Adrenal gland (tissue), 5 donors: ENCODE measurements at regions not wholly inside any gene's neighbourhood (a gene's known extent, or its start where the extent isn't known, plus 50 kb on each side); places are given as distances from the start of the nearest gene placed in this dataset.

Experiments used
- CTCF ChIP-seq, 6 experiments: fragments of 450-650 bp in 4 of 6; fragments of 200-600 bp in 2 of 6; sonication (generic) in 1 of 6; IDR thresholded peaks; 1 replicate in 5 of 6; 2 replicates in 1 of 6; pipeline versions ENCODE4 v1.5.1 to v1.8.0; 2016 to 2021; ENCODE audit warnings: antibody characterized with exemption in 6 of 6, mild to moderate bottlenecking in 2 of 6, moderate library complexity in 1 of 6
- POLR2A ChIP-seq, 2 donors: fragments of 450-650 bp; IDR thresholded peaks; one replicate each; pipeline ENCODE4 v1.6.1; 2017; ENCODE audit warnings: antibody characterized with exemption in 2 of 2, mild to moderate bottlenecking in 2 of 2, moderate library complexity in 1 of 2
- donor health status: DM: no; HTN: no; CAD: no.

- TF ChIP-seq POLR2A (IDR thresholded peaks at IDR 0.05) = no peak
- no peak for TF ChIP-seq CTCF (IDR thresholded peaks at IDR 0.05)
Observed at GRCh38 chr11:112481431-112481830, 220.8 kb upstream of the PLET1 start.
